Keratinocyte (primary cell): ENCODE measurements at regions not wholly inside any gene's neighbourhood (a gene's known extent, or its start where the extent isn't known, plus 50 kb on each side); places are given as distances from the start of the nearest gene placed in this dataset.

Experiments used
- CTCF ChIP-seq, 3 experiments: IDR thresholded peaks in 1 of 3; conservative IDR thresholded peaks in 1 of 3; optimal IDR thresholded peaks in 1 of 3; 2 replicates in 2 of 3; 3 replicates in 1 of 3; pipeline versions ENCODE3 to v1.5.1; 2011; ENCODE audit warnings: low read length in 3 of 3, mild to moderate bottlenecking in 3 of 3, moderate library complexity in 2 of 3, control low read depth in 1 of 3, inconsistent platforms in 1 of 3; ENCODE audit not compliant: insufficient read depth in 2 of 3; ENCODE audit errors: extremely low read depth in 1 of 3
- EZH2 ChIP-seq: IDR thresholded peaks from one replicate; pipeline ENCODE4 v1.6.1; 2012; ENCODE audit warnings: inconsistent platforms, mild to moderate bottlenecking, low read length, moderate library complexity

DNA sequence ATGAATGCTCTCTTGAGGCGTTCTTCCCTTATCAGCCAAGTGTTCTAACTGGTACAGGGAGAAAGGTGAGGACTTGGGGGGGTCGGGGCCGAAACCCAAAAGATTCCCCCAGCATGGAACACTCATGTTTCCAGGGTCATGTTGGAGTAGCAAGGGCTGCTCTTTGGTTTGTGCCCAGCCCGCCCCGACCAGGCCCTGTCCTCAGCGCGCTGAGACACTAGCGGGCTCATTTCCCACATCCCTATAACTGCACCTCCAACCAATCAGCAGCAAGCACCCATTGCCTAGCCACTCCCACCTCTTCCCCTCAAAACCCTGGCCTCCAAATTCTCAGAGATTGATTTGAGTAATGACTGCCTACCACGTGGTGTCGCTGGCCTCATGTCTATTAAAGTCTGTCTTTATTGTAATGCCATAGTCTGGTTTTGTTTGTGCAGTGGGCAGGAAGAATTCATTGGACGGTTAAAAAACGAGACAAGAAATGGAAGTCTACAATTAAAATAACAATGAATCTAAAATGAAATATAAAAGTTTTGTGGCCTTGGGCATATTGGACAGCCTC, 1928.4 kb downstream of the STIM2 start:
- TF ChIP-seq CTCF (optimal IDR thresholded peaks at IDR 0.05 in 1 of 3, IDR thresholded peaks at IDR 0.05 in 1 of 3, conservative IDR thresholded peaks at IDR 0.05 in 1 of 3; ENCODE audit: extremely low read depth in 1 of 3, insufficient read depth in 2 of 3, low read length in 3 of 3) = no peak
- no peak for TF ChIP-seq EZH2
